Kidney (tissue), 13 donors: ENCODE measurements at regions not wholly inside any gene's neighbourhood (a gene's known extent, or its start where the extent isn't known, plus 50 kb on each side); places are given as distances from the start of the nearest gene placed in this dataset.
A peak's percentile ranks its signal among the peaks of the same experiment; 100 is the strongest.

ENCODE experiments used
- DNase-seq, 5 donors: peaks; one replicate each; pipeline ENCODE4 v3.0.0-alpha.2; 2013 to 2020
- FAIRE-seq: peaks from 2 replicates; lab custom pipeline; 2012; peaks lifted over from hg19 to GRCh38; lab: Jason Lieb, UNC
- H3K27ac ChIP-seq, 2 donors: one replicate each; pipeline ENCODE4 v1.7.0; 2013; ENCODE audit warnings: low read depth in 2 of 2, low read length in 2 of 2, inconsistent platforms in 1 of 2
- H3K27me3 ChIP-seq: one replicate; pipeline ENCODE4 v1.7.1; 2013; ENCODE audit warnings: low read length, inconsistent platforms; ENCODE audit not compliant: control insufficient read depth, insufficient read depth
- H3K36me3 ChIP-seq, 3 donors: one replicate each; pipeline versions ENCODE4 v1.7.0 to v1.7.1; 2013; ENCODE audit warnings: low read length in 3 of 3, control low read depth in 1 of 3, inconsistent platforms in 1 of 3; ENCODE audit not compliant: insufficient read depth in 3 of 3, control insufficient read depth in 2 of 3
- H3K4me1 ChIP-seq, 3 donors: one replicate each; pipeline versions ENCODE4 v1.7.0 to v1.7.1; 2013; ENCODE audit warnings: low read length in 3 of 3, inconsistent platforms in 1 of 3, low read depth in 1 of 3; ENCODE audit not compliant: control insufficient read depth in 2 of 3, insufficient read depth in 2 of 3
- H3K4me3 ChIP-seq, 3 donors: one replicate each; pipeline versions ENCODE4 v1.7.0 to v1.8.1; 2013; ENCODE audit warnings: low read length in 3 of 3, control low read depth in 1 of 3, inconsistent platforms in 1 of 3
- H3K9ac ChIP-seq, 3 donors: one replicate each; pipeline versions ENCODE4 v1.7.0 to v1.7.1; 2013; ENCODE audit warnings: low read length in 3 of 3, control low read depth in 1 of 3, inconsistent platforms in 1 of 3
- H3K9me3 ChIP-seq, 3 donors: one replicate each; pipeline versions ENCODE4 v1.7.0 to v1.7.1; 2013; ENCODE audit warnings: low read length in 3 of 3, control low read depth in 1 of 3, inconsistent platforms in 1 of 3; ENCODE audit not compliant: control insufficient read depth in 2 of 3, insufficient read depth in 1 of 3
- CTCF ChIP-seq: IDR thresholded peaks from 3 replicates; pipeline ENCODE4 v1.5.1; 2012; ENCODE audit warnings: mild to moderate bottlenecking, moderate library complexity, borderline replicate concordance; ENCODE audit not compliant: insufficient read depth; ENCODE audit errors: extremely low read depth
- intact Hi-C: fragments of 100-400 bp; cut with DNase I; formaldehyde crosslinking; loops from one replicate; pipeline ENCODE4 v1.11.1; 2022
- donor health status: control.
- donor health status: control.
- donor health status: control.
- donor health status: control.
- donor health status: control.
- donor health status: DM: yes; HTN: yes; CAD: no.
- donor health status: Normal renal cell carcinoma (clear cell type).

- H3K4me3 ChIP-seq = no peak overlapping the region
- no peaks in the 10 kb centered on the region for H3K9me3 ChIP-seq
- H3K36me3 ChIP-seq = no peaks in the 10 kb centered on the region
- no peak for TF ChIP-seq CTCF
- no peak for FAIRE-seq
- no peaks in the 10 kb centered on the region for H3K4me1 ChIP-seq
- peaks cover 2% of the 10 kb centered on the region for H3K27me3 ChIP-seq
- H3K27ac ChIP-seq = no peak overlapping the region
- H3K9ac ChIP-seq = no peak overlapping the region
- DNase-seq = no peak
- intact Hi-C loops = no loop called here
Observed at GRCh38 chr5:2640717-2641116, 110.8 kb downstream of the IRX2 start.

- no peak for DNase-seq
- peaks cover 6% of the 10 kb centered on the region for H3K27me3 ChIP-seq
- no peak overlapping the region for H3K4me3 ChIP-seq
- no peak for FAIRE-seq
- H3K9ac ChIP-seq = no peak overlapping the region
- intact Hi-C loops = no loop called here
- no peak overlapping the region for H3K27ac ChIP-seq
- no peaks in the 10 kb centered on the region for H3K4me1 ChIP-seq
- no peaks in the 10 kb centered on the region for H3K9me3 ChIP-seq
- no peaks in the 10 kb centered on the region for H3K36me3 ChIP-seq
- no peak for TF ChIP-seq CTCF
Observed at GRCh38 chr5:2639425-2639824, 112.1 kb downstream of the IRX2 start.

- peak in 1 of 5 donors; percentile 19 for DNase-seq
- Histone ChIP-seq H3K9ac (no peak overlapping the region), H3K27ac (no peak overlapping the region), H3K9me3 (no peaks in the 10 kb centered on the region), H3K4me3 (no peak overlapping the region), H3K27me3 (peaks cover 14% of the 10 kb centered on the region), H3K36me3 (no peaks in the 10 kb centered on the region), H3K4me1 (no peaks in the 10 kb centered on the region)
- intact Hi-C loops = no loop called here
- TF ChIP-seq CTCF = no peak
- no peak for FAIRE-seq
Observed at GRCh38 chr5:2634399-2635176, 116.9 kb downstream of the IRX2 start.
